OCI-LY1 (cell line): ENCODE measurements at regions not wholly inside any gene's neighbourhood (a gene's known extent, or its start where the extent isn't known, plus 50 kb on each side); places are given as distances from the start of the nearest gene placed in this dataset.

Source experiments
- EZH2 ChIP-seq: fragments of 200-600 bp; sonication (generic), shearing (Covaris generic); IDR thresholded peaks from 2 replicates; pipeline ENCODE4 v1.8.0; 2017; ENCODE audit warnings: borderline replicate concordance, mixed run types, mild to moderate bottlenecking, antibody characterized with exemption, low read length, moderate library complexity, mixed read lengths
- TF ChIP-seq, protein P1 (sequence below): fragments of 200-600 bp; sonication (generic), shearing (Covaris generic); IDR thresholded peaks from 2 replicates; pipeline ENCODE4 v1.5.1; 2017; ENCODE audit warnings: mild to moderate bottlenecking, antibody characterized with exemption, low read length, moderate library complexity, mixed read lengths

GRCh38 chr4:163776957-163777356 lies 282.5 kb downstream of the TMA16 start:
- no peak for TF ChIP-seq EZH2
- TF ChIP-seq, protein P1, sequence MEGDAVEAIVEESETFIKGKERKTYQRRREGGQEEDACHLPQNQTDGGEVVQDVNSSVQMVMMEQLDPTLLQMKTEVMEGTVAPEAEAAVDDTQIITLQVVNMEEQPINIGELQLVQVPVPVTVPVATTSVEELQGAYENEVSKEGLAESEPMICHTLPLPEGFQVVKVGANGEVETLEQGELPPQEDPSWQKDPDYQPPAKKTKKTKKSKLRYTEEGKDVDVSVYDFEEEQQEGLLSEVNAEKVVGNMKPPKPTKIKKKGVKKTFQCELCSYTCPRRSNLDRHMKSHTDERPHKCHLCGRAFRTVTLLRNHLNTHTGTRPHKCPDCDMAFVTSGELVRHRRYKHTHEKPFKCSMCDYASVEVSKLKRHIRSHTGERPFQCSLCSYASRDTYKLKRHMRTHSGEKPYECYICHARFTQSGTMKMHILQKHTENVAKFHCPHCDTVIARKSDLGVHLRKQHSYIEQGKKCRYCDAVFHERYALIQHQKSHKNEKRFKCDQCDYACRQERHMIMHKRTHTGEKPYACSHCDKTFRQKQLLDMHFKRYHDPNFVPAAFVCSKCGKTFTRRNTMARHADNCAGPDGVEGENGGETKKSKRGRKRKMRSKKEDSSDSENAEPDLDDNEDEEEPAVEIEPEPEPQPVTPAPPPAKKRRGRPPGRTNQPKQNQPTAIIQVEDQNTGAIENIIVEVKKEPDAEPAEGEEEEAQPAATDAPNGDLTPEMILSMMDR: no peak
